Pulmonary artery endothelial cell (primary cell): ENCODE measurements at regions not wholly inside any gene's neighbourhood (a gene's known extent, or its start where the extent isn't known, plus 50 kb on each side); places are given as distances from the start of the nearest gene placed in this dataset.

Source experiments
- DNase-seq: peaks from one replicate; pipeline ENCODE4 v3.0.0-alpha.2; 2011; ENCODE audit warnings: low read depth, low spot score

DNA sequence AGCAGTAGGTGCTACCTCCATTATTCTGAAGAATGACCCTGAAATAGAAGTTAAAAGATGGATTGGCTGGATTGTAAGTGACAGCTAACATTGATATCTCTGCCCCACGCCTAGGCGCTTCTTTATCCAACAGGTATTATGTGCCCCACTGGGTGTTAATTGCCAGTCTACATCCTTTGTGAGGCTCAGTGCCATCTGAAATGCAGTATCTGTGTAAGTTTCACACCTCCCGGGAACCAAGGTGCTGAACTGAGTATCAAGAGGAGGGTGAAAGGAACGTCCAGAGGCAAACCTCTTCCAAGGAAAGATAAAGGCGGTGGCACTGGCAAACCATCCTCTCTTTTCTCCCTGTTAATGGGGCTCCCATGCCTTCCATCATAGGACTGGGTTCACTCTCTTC lies 181.1 kb upstream of the UBL3 start:
- no peak for DNase-seq

DNA sequence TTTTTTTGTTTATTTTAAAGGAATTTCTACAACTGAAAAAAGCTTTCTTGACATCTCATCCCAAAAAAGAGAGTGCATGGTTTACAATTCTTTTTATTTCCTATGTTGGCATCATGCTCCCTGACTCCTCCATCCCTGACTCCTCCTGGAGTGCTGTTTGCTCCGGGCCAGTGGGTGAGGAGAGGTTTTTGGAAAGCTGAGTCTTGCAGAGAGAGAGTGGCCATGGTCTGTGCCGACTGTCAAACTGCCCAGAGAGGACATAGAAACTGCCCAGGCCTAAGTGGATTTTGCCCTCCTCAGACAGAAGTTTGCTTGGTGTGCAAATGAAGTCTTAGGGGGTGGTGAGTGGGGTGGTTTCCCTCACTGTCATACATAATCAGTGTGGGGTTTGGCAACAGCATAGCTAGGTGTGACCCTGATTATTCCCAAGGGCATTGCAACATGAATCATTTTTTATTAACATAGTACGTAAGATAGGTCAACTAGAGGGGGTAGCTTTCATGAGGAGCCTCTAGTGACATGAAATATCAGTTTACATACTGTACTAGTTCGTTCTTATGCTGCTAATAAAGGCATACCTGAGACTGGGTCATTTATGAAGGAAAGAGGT lies 179.8 kb upstream of the UBL3 start:
- DNase-seq = no peak

DNA sequence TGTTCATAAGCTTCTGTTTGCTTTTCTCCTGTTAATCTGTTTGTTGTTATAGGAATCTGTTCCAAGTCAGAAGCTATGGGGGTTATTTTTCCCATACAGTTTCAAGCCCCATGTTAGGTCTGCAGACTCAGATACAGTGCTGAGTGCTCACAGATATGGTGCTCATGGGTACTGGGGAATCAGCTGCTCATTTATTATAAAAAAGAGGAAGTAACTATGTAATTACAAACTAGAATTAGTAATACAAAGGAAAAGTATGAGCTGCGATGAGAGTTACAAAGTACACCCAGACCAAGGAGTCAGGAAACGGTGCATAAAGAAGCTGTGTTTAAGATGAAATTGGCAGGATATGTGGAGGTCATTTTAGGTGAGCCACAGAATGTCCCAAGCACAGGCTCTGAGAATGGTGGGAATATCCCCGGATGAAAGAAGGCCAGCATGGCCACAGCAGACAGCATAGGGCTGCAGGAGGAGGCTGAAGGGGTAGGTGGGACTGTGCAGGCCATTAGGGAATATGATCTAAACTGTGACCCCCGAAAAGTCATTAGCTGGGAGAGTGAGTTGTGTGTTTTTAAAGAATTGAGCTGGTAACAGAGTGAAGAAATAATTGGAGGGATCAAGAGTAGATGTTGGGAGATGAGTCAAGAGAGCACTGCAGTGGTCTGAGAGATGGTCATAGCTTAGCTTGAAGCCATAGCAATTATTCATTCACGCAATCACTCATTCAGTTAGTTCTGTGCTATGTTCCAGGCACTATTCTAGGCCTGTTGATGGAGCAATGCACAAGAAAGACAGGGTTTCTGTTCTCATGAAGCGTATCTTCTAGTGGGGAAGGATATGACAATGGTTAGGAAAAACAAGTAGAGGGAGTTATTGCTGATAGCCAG lies 177.4 kb upstream of the UBL3 start:
- DNase-seq = no peak

DNA sequence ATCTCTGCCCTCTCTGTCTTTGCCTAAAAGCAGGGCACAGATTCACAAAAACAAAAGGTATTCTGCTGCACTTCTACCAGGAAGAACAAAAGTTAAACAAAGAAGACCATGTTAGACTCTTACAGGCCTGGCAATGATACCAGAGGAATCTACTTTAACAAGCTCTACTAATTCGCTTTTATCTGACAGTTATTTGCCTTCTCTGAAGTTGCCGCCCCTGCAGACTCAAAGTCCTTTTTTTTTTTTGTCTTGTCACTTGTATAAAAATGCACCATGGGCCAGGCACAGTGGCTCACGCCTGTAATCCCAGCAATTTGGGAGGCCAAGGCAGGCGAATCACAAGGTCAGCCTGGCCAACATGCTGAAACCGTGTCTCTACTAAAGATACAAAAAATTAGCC lies 176.5 kb upstream of the UBL3 start:
- no peak for DNase-seq

DNA sequence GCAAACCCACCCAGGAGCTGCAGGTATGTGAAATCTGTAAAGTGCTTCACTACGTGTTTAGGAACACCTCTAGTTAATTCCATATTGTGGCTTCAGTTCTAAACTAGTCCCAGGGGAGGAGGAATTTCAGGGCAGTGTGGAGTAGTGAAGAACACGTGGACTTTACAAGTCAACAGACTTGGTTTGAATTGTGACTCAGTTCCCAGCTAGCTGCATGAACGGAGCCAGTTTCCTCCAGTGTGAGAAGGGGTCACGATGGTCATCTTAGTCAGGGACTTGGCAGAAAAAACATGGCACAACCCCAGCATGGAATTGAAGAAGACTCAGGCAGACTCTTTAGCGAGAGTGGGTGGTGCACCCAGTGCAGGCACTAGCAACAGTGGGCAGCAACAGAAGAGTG lies 175.7 kb upstream of the UBL3 start:
- DNase-seq = no peak

DNA sequence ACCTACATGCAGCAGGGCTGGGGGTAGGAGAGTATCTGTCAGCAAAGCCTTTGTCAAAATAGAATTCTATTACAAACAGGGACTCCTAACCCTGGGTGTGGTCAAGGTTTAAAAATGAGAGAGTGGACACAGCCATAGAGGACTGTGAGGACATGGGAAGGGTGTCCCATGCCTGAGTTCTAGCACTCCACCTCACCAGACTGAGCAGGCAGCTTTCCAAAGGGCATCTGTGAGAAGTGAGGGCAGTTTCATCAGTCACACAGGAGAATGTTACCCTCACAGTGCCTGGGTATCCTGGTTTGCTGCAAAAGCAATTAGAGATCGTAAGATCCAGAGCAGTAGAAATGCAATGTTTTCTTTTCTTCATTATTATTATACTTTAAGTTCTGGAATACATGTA lies 174.9 kb upstream of the UBL3 start:
- DNase-seq = no peak

DNA sequence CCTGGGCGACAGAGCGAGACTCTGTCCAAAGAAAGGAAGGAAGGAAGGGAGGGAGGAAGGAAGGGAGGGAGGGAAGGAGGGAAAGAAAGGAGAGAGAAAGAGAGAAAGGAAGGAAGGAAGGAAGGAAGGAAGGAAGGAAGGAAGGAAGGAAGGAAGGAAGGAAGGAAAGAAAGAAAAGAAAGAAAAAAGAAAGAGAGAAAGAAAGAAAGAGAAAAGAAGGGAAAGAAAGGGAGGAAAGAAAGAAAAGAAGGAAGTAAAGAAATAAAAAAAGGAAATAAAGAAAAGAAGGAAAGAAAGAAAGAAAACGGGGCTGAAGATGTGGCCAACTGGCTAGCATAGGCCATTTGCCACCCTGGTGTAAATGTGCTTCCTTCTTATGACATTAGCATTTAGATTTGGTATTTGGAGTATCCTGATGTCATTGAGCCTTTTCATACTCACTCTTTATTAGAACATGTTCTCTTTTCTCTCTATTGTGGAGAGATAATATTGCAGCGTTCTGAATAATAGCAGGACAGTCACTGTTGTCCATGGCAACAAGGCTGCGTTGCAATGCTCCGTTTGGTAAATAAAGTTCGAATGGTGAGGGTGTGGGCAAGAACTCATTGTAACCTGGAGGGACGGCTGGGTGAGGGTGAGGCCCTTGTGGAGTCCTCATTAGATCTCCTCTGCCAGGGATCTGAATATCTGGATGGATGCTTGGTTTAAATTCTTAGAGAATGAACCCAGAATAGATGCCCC lies 173.9 kb upstream of the UBL3 start:
- no peak for DNase-seq

DNA sequence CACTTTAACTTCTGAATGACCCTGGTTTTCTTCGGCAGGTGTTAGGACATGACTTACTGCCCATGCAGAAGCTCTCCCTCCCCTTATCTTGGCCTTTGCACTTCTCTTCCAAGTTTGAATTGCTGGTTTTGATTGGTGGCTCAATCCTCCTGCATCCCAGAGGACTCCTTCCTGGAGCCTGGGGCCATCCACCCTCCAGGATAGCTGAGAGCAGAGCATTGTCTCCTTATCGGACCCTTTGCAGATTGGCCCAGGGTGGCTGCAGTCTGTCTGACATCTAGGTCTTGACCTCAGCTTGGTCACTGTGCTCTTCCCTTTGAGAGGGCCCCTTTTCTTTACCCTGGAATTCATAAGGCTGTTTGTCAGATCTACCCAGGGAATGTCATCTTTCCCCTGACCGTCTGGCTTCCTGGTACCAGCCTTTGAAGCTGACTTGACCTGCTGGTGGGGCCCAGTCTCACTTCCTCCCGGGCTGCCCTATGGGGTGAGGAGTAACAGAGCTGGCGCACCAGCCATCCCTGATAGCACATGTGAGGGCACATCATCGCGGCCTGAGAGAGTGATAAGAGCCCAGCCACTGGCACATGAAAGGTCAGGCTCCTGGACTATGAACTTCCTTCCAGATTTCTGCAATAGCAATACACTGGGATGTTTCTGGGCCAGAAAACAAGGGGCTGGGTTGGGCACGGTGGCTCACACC lies 172.9 kb upstream of the UBL3 start:
- no peak for DNase-seq

DNA sequence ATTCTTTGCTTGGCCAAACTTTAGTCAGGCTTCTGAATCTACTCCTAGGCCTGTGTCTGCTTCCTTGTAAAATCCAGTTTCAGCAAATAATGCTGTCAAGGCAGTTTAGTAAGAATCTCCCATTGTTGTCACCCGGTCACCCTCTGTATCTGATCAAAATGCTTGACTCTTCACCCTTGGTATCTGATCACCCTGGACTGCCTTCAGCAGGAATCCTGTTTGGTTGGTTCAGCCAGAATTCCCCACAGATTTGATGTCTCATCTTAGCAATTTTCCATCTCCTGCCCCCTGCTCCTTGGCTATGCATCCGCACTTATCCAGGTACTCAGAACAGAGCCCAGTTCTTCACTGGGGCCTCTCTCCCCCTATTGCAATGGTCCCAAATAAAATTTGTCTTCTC lies 172.4 kb upstream of the UBL3 start:
- no peak for DNase-seq

DNA sequence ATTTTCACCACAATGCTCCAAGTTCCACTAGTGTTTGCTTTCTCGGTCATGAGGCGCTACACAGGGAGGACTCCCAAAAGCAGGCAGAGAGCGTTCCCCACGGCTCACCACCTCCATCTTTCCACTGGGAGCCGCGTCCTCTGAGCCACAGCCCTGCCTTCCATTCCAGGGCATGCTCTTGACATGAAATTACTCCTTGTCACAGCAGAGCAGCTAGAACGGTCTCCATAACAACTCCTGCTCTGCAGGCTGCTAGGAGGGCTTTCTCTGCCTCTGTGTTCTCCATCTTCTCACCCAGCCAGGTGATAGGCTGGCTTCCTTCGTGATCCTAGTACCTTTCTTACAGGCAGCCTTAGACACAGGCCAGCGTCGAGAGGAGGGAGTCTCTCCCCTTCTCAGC lies 171.8 kb upstream of the UBL3 start:
- DNase-seq = no peak

DNA sequence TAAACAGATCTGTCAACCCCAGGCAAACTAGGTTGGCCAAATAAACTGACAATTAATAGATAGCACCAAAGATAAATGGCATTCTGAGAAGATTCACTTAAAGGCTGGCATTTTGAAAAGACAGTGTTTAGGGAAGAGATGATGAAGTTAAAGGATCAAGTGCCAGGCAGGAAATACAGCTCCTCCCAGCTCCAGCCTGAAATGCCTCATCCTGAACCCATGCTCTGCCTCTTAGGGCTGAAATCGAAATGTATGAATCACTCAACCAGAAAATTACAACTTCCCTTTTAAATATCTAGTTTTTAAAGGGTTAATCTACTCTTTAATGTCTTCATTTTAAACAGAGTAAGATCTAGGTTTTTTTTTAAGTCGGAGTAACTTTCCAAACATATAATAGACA lies 171.2 kb upstream of the UBL3 start:
- DNase-seq = no peak

DNA sequence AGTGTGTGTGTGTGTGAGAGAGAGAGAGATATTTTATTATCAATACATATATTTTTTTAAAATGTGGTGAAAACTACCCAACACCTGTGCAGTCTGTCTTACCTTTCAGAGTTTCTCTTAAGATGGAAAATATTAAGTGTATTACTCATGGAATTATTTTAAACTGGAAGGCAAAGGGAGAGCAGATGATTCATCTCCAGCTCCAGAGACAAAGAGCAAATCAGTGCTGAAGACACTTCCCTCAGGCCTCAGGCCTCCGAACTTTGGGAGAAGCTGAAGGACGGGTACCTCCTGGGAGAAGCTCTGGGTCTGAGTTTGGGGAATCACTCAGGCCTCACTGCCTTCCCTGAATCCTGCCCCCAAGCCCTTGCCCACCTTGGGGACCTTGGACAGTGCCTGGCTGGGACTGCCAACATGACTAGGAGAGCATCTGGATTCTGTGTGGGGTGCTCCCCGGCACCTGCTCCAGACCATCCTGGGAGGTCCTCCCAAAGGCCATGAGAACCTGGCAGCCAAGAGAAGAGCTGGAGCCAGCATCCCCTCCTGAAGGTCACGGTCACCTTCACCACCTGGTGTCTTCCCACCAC lies 170.4 kb upstream of the UBL3 start:
- no peak for DNase-seq

DNA sequence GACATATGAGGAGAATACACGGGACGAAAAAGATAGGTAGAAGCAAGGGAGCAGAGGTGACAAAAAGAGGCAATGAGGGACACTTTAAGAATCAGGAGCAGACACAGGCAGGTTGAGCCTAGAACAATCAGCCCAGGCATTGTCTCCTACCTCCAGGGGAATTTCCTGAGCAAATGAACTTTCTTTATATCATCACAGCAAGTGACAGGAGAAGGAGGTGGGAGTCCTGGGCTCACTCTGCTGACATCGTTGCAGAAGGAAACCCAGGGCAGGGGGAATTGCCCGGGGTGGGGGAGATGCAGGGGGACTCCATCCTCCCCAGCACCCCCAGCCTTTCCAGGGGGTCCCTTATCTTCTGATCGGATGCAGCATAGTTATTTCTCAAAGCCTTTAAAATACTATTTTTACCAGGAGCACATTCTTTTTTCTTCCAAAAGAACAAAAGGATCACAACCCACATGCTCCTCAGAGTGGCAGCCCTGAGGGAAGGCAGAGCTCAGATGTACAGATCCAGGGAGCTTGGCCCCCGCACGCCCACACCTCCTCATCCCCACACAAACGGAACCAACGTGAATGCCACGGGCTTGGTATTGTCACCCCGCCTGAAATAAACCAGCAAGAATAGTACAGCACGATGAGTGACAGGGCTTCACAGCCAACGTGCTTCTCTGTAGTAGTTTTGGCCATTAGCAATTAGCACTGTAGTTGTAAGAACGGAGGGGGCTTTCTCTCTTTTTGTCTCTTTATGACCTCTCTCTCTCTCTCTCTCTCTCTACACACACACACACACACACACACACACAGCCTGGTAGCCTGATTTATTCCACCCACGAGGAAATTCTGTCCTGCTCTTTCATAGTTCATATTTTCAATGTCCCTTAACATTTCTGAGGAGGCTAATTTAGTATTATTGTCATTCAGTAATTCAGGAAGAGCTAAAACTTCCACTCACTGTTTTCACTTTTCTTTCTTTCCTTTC lies 169.5 kb upstream of the UBL3 start:
- no peak for DNase-seq

DNA sequence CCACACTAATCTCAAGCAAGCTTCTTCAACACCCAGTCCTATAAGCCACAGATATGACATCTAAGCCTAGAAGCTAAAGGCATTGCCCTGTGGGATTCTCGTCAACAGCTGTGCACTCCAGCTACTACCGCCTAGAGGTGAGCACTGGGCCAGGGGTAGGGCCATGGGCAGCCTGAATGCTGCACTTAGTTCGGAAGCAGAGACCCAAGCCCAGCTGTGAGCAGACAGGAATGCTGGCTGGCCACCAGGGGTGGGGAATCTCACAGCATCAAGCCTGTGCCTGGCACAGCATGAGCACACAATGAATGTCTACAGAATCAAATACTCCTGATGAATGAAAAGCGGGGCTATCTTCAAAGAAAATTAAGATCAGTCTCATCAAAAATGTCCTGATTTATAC lies 167.5 kb upstream of the UBL3 start:
- DNase-seq = no peak

DNA sequence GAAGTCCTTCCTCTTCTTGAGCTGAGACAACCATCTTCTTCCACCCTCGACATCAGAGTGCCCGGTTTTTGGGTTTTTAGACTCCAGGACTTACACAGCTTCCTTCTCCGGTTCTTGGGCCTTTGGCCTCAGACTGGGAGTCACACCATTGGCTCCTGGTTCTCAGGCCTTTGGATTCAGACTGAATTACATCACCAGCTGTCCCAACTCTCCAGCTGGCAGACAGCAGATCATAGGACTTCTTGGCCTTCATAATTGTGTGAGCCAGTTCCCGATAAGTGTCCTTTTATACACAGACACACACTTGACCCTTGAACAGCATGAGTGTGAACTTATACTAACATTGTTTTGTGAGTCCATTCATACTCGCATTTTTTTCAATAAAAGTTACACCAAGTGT lies 166.0 kb upstream of the UBL3 start:
- no peak for DNase-seq

DNA sequence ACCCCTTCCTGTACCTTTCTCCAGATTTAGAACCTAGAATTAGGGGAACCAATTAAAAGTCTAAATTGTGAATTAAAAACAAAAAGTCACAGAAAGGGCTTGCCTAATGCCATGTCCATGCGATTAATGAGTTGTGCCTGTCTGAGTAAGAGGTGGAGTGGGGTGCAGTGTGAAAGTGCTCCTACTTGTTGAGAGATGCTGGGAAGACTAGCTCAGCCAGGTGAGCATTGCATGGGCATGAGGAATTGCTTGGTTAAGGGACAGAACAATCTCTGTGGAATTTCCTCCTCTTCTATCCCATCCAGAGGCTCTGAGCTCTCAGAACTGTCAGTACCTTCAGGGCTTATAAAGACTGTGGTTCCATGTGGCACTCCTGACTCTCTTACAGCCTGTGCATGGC lies 159.0 kb upstream of the UBL3 start:
- DNase-seq = no peak

DNA sequence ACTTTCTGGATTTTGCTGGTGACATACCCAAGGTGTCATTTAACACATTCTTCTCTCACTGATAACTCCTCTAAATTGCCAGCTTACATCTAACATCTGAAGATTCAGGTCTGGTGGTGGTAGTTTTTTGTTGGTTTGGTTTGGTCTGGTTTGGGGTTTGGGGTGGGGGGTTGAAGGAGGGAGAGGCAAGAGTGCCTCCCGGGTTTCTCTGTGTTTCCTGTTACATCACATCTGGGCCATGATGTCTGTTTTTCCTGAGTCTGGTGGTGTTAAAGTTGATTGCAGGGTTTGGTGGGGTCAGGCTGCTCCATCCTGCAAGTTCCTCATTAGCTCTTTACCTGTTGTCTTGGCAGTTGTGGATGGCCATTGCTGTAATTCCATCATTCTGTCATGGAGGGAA lies 155.8 kb upstream of the UBL3 start:
- DNase-seq = no peak

DNA sequence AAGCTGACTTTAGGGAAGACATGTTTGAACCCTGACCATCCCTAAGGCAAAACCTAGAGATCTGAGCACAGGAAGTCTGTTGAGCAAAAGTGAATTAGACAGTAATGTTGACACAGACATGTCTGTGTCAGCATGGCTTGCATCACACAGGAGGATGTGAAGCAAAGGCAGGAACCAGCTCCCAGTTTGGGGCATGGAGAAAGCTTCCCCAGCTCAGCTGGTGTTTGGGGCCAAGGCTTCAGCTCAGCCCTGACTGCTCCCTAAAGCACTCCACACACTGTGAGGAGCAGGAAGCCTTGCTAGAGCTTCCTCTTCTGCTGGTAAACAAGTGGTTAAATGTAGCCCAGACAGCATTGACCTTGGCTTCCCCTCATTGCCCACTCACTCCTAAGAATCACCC lies 153.8 kb upstream of the UBL3 start:
- no peak for DNase-seq

DNA sequence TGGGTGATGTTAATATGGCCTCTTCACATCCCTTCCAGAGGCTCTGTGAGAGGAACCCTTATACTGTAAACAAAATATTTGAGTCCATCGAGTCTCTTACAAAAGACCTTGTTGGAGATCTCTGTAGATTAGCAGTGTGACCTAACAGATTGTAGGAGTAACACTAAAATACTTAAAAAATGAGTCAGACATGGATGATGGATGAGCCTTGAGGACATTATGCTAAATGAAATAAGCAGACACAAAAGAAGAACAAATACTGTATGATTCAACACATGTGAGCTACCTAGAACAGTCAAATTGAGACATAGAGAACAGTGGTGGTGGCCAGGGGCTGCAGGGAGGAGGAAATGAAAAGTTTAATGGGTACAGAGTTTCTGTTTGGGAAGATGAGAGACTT lies 152.2 kb upstream of the UBL3 start:
- no peak for DNase-seq

DNA sequence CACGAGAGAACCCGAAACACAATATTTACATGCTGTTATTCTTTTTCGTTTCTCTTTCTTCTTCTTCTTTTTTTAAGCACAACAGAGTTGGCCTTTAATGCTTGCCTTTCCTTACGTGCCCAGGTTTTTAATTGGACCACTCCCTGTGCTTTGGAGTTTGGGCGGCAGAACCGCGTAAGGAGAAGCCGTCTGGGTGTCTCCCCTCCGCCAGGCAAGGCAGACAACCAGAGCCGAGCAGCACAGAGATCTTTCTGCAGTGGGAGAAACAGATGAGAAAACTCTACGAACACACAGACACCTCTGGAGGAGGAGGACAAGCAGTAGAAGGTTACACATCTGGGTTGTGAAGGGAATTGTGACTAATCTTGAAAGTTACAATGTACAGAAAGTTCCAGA lies 150.0 kb upstream of the UBL3 start:
- no peak for DNase-seq
